Astrocyte (in vitro differentiated cells and primary cell): ENCODE measurements at regions not wholly inside any gene's neighbourhood (a gene's known extent, or its start where the extent isn't known, plus 50 kb on each side); places are given as distances from the start of the nearest gene placed in this dataset.

Experiments used
- DNase-seq: peaks from one replicate; pipeline ENCODE4 v3.0.0-alpha.2; 2010; ENCODE audit warnings: low read depth
- FAIRE-seq: peaks from 2 replicates; lab custom pipeline; 2011; peaks lifted over from hg19 to GRCh38; lab: Jason Lieb, UNC
- H2AFZ ChIP-seq: 2 replicates; pipeline ENCODE4 v1.6.0; 2012; ENCODE audit warnings: low read depth, low read length, inconsistent platforms
- H3K27ac ChIP-seq: 2 replicates; pipeline ENCODE4 v1.5.1; 2011; ENCODE audit warnings: low read depth, low read length, inconsistent platforms
- H3K27me3 ChIP-seq: 2 replicates; pipeline ENCODE4 v1.6.0; 2011; ENCODE audit warnings: low read length, inconsistent platforms; ENCODE audit not compliant: insufficient read depth
- H3K36me3 ChIP-seq: 2 replicates; pipeline ENCODE4 v1.5.1; 2011; ENCODE audit warnings: low read length, inconsistent platforms; ENCODE audit not compliant: insufficient read depth
- H3K4me1 ChIP-seq: 2 replicates; pipeline ENCODE4 v1.5.1; 2011; ENCODE audit warnings: low read length, inconsistent platforms; ENCODE audit not compliant: insufficient read depth
- H3K4me2 ChIP-seq: 2 replicates; pipeline ENCODE4 v1.6.0; 2012; ENCODE audit warnings: low read length, inconsistent platforms
- H3K4me3 ChIP-seq: 2 replicates; pipeline ENCODE4 v1.5.1; 2011; ENCODE audit warnings: low read depth, mild to moderate bottlenecking, low read length, inconsistent platforms; ENCODE audit not compliant: insufficient read depth
- H3K79me2 ChIP-seq: 2 replicates; pipeline ENCODE4 v1.6.0; 2012; ENCODE audit warnings: mild to moderate bottlenecking, low read length, inconsistent platforms; ENCODE audit not compliant: insufficient read depth
- H3K9ac ChIP-seq: 2 replicates; pipeline ENCODE4 v1.6.0; 2012; ENCODE audit warnings: mild to moderate bottlenecking, low read length, inconsistent platforms
- H3K9me3 ChIP-seq: 2 replicates; pipeline ENCODE4 v1.5.1; 2012; ENCODE audit warnings: low read depth, mild to moderate bottlenecking, low read length, inconsistent platforms; ENCODE audit not compliant: insufficient read depth
- H4K20me1 ChIP-seq: 2 replicates; pipeline ENCODE4 v1.6.0; 2012; ENCODE audit warnings: low read length, inconsistent platforms; ENCODE audit not compliant: insufficient read depth
- H3K27ac Mint-ChIP-seq: one replicate; pipeline ENCODE4 v1.8.0; 2021; ENCODE audit warnings: mild to moderate bottlenecking, mixed read lengths; ENCODE audit not compliant: unreplicated experiment
- H3K27me3 Mint-ChIP-seq: one replicate; pipeline ENCODE4 v1.8.0; 2021; ENCODE audit warnings: low read depth, mixed read lengths; ENCODE audit not compliant: unreplicated experiment
- H3K36me3 Mint-ChIP-seq: one replicate; pipeline ENCODE4 v1.8.0; 2021; ENCODE audit warnings: low read depth, mixed read lengths; ENCODE audit not compliant: unreplicated experiment
- H3K4me1 Mint-ChIP-seq: one replicate; pipeline ENCODE4 v1.8.0; 2021; ENCODE audit warnings: low read depth, mixed read lengths; ENCODE audit not compliant: unreplicated experiment
- H3K4me3 Mint-ChIP-seq: one replicate; pipeline ENCODE4 v1.8.0; 2021; ENCODE audit warnings: mild to moderate bottlenecking, moderate library complexity, mixed read lengths; ENCODE audit not compliant: unreplicated experiment
- H3K9me3 Mint-ChIP-seq: one replicate; pipeline ENCODE4 v1.8.0; 2021; ENCODE audit warnings: mild to moderate bottlenecking, mixed read lengths; ENCODE audit not compliant: unreplicated experiment
- CTCF ChIP-seq: IDR thresholded peaks from 2 replicates; pipeline ENCODE4 v1.5.1; 2011; ENCODE audit warnings: low read depth, mild to moderate bottlenecking, inconsistent platforms, low read length, moderate library complexity; ENCODE audit not compliant: insufficient read depth
- EZH2 ChIP-seq: IDR thresholded peaks from 2 replicates; pipeline ENCODE4 v1.6.1; 2012; ENCODE audit warnings: mild to moderate bottlenecking, low read length, inconsistent platforms; ENCODE audit not compliant: insufficient read depth

DNA sequence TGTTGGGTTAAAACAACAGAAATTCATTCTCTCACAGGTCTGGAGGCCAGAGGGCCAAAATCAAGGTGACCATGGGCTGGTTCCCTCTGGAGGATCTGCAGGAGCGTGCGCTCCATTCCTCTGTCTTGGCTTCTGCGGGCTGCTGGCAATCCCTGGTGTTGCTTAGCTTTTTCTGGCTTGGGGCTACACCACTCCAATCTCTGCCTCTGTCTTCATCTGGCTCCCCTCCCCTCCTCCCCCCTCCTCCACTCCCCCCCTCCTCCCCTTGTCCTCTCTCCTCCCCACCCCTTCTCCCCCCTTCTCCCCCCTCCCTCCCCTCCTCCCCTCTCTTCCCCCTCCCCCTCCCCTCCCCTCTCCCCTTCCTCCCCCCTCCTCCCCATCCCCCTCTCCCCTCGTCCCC is 321.3 kb upstream of the ARID1B start:
- FAIRE-seq (no peak), DNase-seq (no peak)
- no peaks in the 10 kb centered on the region for H3K9me3 Mint-ChIP-seq
- H3K27me3 Mint-ChIP-seq, result no peaks in the 10 kb centered on the region
- no peak overlapping the region for H2AFZ ChIP-seq
- no peak overlapping the region for H3K27ac Mint-ChIP-seq
- H4K20me1 ChIP-seq, result no peaks in the 10 kb centered on the region
- no peak overlapping the region for H3K4me3 Mint-ChIP-seq
- H3K9me3 ChIP-seq, result no peaks in the 10 kb centered on the region
- H3K4me1 ChIP-seq, result no peaks in the 10 kb centered on the region
- no peaks in the 10 kb centered on the region for H3K79me2 ChIP-seq
- H3K4me1 Mint-ChIP-seq, result peaks cover 5% of the 10 kb centered on the region
- H3K9ac ChIP-seq, result no peak overlapping the region
- TF ChIP-seq EZH2, result no peak
- TF ChIP-seq CTCF, result no peak
- no peak overlapping the region for H3K27ac ChIP-seq
- no peaks in the 10 kb centered on the region for H3K27me3 ChIP-seq
- H3K4me3 ChIP-seq, result no peak overlapping the region
- no peaks in the 10 kb centered on the region for H3K36me3 Mint-ChIP-seq
- no peaks in the 10 kb centered on the region for H3K36me3 ChIP-seq
- no peak overlapping the region for H3K4me2 ChIP-seq

DNA sequence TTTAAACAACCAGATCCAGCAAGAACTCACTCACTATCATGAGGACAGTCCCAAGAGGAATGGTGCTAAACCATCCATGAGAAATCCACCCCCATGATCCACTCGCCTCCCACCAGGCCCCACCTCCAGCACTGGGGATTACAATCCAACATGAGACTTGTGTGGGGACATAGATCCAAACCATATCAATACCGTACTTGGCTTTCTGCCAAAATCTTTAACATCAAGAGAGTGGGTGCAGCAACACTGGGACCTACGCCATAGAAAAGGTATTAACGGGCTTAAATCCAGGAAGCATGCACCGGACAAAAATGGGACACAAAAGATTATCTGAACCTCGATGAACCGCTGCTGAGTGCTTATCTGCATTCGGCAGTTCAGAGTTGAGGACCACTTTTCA is 322.3 kb upstream of the ARID1B start:
- no peak overlapping the region for H3K27ac Mint-ChIP-seq
- H3K27me3 Mint-ChIP-seq, result no peaks in the 10 kb centered on the region
- Histone ChIP-seq H3K36me3 (no peaks in the 10 kb centered on the region), H3K9ac (no peak overlapping the region), H2AFZ (no peak overlapping the region), H4K20me1 (no peaks in the 10 kb centered on the region), H3K4me1 (no peaks in the 10 kb centered on the region), H3K79me2 (no peaks in the 10 kb centered on the region), H3K27me3 (no peaks in the 10 kb centered on the region), H3K9me3 (no peaks in the 10 kb centered on the region), H3K27ac (no peak overlapping the region), H3K4me2 (no peak overlapping the region), H3K4me3 (no peak overlapping the region)
- TF ChIP-seq EZH2 (no peak), CTCF (no peak)
- no peak for FAIRE-seq
- no peaks in the 10 kb centered on the region for H3K9me3 Mint-ChIP-seq
- H3K4me1 Mint-ChIP-seq, result peaks cover 6% of the 10 kb centered on the region
- no peak overlapping the region for H3K4me3 Mint-ChIP-seq
- DNase-seq, result no peak
- H3K36me3 Mint-ChIP-seq, result no peaks in the 10 kb centered on the region

- Mint-ChIP-seq H3K27ac (no peak overlapping the region), H3K36me3 (no peaks in the 10 kb centered on the region), H3K4me1 (peaks cover 8% of the 10 kb centered on the region), H3K4me3 (no peak overlapping the region), H3K9me3 (no peaks in the 10 kb centered on the region), H3K27me3 (no peaks in the 10 kb centered on the region)
- H3K36me3 ChIP-seq, result no peaks in the 10 kb centered on the region
- H3K4me1 ChIP-seq, result no peaks in the 10 kb centered on the region
- no peak overlapping the region for H3K4me3 ChIP-seq
- no peak overlapping the region for H3K27ac ChIP-seq
- no peak overlapping the region for H2AFZ ChIP-seq
- FAIRE-seq (no peak), DNase-seq (no peak)
- H3K9ac ChIP-seq, result no peak overlapping the region
- H3K9me3 ChIP-seq, result no peaks in the 10 kb centered on the region
- no peaks in the 10 kb centered on the region for H3K79me2 ChIP-seq
- H4K20me1 ChIP-seq, result no peaks in the 10 kb centered on the region
- no peak for TF ChIP-seq EZH2
- no peak for TF ChIP-seq CTCF
- no peak overlapping the region for H3K4me2 ChIP-seq
- no peaks in the 10 kb centered on the region for H3K27me3 ChIP-seq
Observed at GRCh38 chr6:156451726-156452125, 325.5 kb upstream of the ARID1B start.
